ENCODE measurements at regions not wholly inside any gene's neighbourhood (a gene's known extent, or its start where the extent isn't known, plus 50 kb on each side); places are given as distances from the start of the nearest gene placed in this dataset.

GRCh38 chr1:80249699-80250098, 1243.2 kb upstream of the ADGRL4 start:
- ChIA-PET CTCF (interaction anchor here (0.6 kb wide), 1 partner anchor 351 kb away, joined by 3 read pairs; no protein-coding TSS in a partner anchor), POLR2A (no interaction called here)
- Mint-ChIP-seq H3K36me3 (ENCODE audit: low read depth) (no peaks in the 10 kb centered on the region), H3K4me3 (no peak overlapping the region), H3K4me1 (no peaks in the 10 kb centered on the region), H3K9me3 (peaks cover 6% of the 10 kb centered on the region), H3K27me3 (no peaks in the 10 kb centered on the region), H3K27ac (no peak overlapping the region)
- TF ChIP-seq, protein P1, sequence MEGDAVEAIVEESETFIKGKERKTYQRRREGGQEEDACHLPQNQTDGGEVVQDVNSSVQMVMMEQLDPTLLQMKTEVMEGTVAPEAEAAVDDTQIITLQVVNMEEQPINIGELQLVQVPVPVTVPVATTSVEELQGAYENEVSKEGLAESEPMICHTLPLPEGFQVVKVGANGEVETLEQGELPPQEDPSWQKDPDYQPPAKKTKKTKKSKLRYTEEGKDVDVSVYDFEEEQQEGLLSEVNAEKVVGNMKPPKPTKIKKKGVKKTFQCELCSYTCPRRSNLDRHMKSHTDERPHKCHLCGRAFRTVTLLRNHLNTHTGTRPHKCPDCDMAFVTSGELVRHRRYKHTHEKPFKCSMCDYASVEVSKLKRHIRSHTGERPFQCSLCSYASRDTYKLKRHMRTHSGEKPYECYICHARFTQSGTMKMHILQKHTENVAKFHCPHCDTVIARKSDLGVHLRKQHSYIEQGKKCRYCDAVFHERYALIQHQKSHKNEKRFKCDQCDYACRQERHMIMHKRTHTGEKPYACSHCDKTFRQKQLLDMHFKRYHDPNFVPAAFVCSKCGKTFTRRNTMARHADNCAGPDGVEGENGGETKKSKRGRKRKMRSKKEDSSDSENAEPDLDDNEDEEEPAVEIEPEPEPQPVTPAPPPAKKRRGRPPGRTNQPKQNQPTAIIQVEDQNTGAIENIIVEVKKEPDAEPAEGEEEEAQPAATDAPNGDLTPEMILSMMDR (IDR thresholded peaks at IDR 0.05), result no peak
- DNase-seq (no peak), ATAC-seq (ENCODE audit: low read depth) (no peak)
- intact Hi-C loops (cut with micrococcal nuclease), result no loop called here

DNA sequence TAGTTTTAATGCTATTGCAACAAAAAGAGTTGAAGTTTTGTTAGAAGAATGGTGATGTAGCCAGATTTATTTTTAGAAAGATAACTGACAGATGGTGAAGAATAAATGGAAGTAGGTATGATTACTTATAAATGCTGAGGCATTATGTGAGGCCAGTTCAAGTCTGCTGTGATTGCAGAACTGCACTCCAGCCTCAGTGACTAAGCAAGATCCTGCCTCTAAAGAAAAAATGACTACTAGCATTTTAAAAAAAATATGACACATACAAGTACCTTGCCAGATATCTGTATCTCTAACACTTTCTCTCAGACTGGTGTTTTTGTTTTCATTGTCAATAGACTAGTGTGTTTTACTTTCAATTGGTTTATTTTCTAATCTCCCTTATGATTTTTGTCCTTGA, 1242.4 kb upstream of the ADGRL4 start:
- TF ChIP-seq, protein P1 (IDR thresholded peaks at IDR 0.05), result no peak
- DNase-seq, result no peak
- no peaks in the 10 kb centered on the region for H3K4me1 Mint-ChIP-seq
- ChIA-PET CTCF (no interaction called here), POLR2A (no interaction called here)
- H3K27me3 Mint-ChIP-seq, result no peaks in the 10 kb centered on the region
- intact Hi-C loops (cut with micrococcal nuclease), result no loop called here
- ATAC-seq (ENCODE audit: low read depth), result no peak
- H3K36me3 Mint-ChIP-seq (ENCODE audit: low read depth), result no peaks in the 10 kb centered on the region
- no peak overlapping the region for H3K4me3 Mint-ChIP-seq
- H3K27ac Mint-ChIP-seq, result no peak overlapping the region
- H3K9me3 Mint-ChIP-seq, result peaks cover 6% of the 10 kb centered on the region

DNA sequence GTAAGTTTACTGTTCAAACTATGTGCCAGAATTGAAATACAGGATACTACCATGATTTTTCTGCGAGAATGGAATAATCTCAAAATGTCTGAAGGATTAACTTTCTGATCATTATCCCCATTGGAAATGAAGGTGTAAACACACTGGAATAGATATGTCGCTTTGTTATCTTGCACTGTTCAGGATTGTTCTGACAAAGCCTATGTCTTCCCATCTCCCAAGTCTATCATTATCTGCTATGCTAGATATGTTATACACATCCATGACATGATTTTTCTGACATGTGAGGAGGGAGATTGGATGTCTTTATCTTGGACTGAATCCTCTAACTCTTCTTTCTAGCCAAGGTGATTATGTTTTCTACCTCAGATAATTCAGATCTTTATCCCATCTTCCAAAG, 1239.3 kb upstream of the ADGRL4 start:
- Mint-ChIP-seq H3K9me3 (peaks cover 3% of the 10 kb centered on the region), H3K4me1 (no peaks in the 10 kb centered on the region), H3K36me3 (ENCODE audit: low read depth) (no peaks in the 10 kb centered on the region), H3K4me3 (no peak overlapping the region), H3K27me3 (no peaks in the 10 kb centered on the region), H3K27ac (no peak overlapping the region)
- DNase-seq, result no peak
- ChIA-PET POLR2A (no interaction called here), CTCF (no interaction called here)
- ATAC-seq (ENCODE audit: low read depth), result no peak
- TF ChIP-seq, protein P1 (IDR thresholded peaks at IDR 0.05), result no peak
- intact Hi-C loops (cut with micrococcal nuclease), result no loop called here

- Mint-ChIP-seq H3K9me3 (no peaks in the 10 kb centered on the region), H3K4me1 (no peaks in the 10 kb centered on the region), H3K36me3 (ENCODE audit: low read depth) (no peaks in the 10 kb centered on the region), H3K4me3 (no peak overlapping the region), H3K27me3 (no peaks in the 10 kb centered on the region), H3K27ac (no peak overlapping the region)
- DNase-seq (no peak), ATAC-seq (ENCODE audit: low read depth) (no peak)
- ChIA-PET CTCF (no interaction called here), POLR2A (no interaction called here)
- TF ChIP-seq, protein P1 (IDR thresholded peaks at IDR 0.05), result no peak
- intact Hi-C loops (cut with micrococcal nuclease), result no loop called here
These were observed 1237.8 kb upstream of the ADGRL4 start for GRCh38 chr1:80244372-80244771.

GRCh38 chr1:80241566-80241965, 1235.0 kb upstream of the ADGRL4 start:
- Mint-ChIP-seq H3K27ac (no peak overlapping the region), H3K27me3 (no peaks in the 10 kb centered on the region), H3K4me3 (no peak overlapping the region), H3K4me1 (no peaks in the 10 kb centered on the region), H3K36me3 (ENCODE audit: low read depth) (no peaks in the 10 kb centered on the region), H3K9me3 (no peaks in the 10 kb centered on the region)
- no peak for DNase-seq
- intact Hi-C loops (cut with micrococcal nuclease), result no loop called here
- CTCF ChIA-PET, result no interaction called here
- TF ChIP-seq, protein P1 (IDR thresholded peaks at IDR 0.05), result no peak
- ATAC-seq (ENCODE audit: low read depth), result no peak
- POLR2A ChIA-PET, result no interaction called here
